Gastrocnemius medialis (tissue), 4 donors: ENCODE measurements at regions not wholly inside any gene's neighbourhood (a gene's known extent, or its start where the extent isn't known, plus 50 kb on each side); places are given as distances from the start of the nearest gene placed in this dataset.
"Not testable (repeated sequence)": the region's sequence is repeated elsewhere in the genome, so short reads cannot be mapped to it uniquely, and the experiment has no call there.

Experiments
- ATAC-seq, 2 donors: fragments of 150-250 bp; one replicate each; pipeline ENCODE4 v1.9.1; 2016
- DNase-seq, 2 donors: peaks; one replicate each; pipeline ENCODE4 v3.0.0-alpha.2; 2019
- H3K27ac ChIP-seq, 4 donors: fragments of 200-600 bp; sonication (generic); 1 replicate in 1 of 4; 2 replicates in 3 of 4; pipeline ENCODE4 v1.5.1; 2016 to 2018; ENCODE audit warnings: mild to moderate bottlenecking in 2 of 4, moderate library complexity in 1 of 4
- H3K27me3 ChIP-seq, 3 donors: fragments of 200-600 bp; sonication (generic) in 2 of 3; 1 replicate in 1 of 3; 2 replicates in 2 of 3; pipeline versions ENCODE4 v1.5.1 to v1.6.0; 2016 to 2019; ENCODE audit warnings: mild to moderate bottlenecking in 1 of 3, moderate library complexity in 1 of 3
- H3K36me3 ChIP-seq, 2 donors: fragments of 200-600 bp; sonication (generic) in 1 of 2; one replicate each; pipeline ENCODE4 v1.5.1; 2017 to 2018
- H3K4me1 ChIP-seq, 2 donors: fragments of 200-600 bp; sonication (generic) in 1 of 2; one replicate each; pipeline ENCODE4 v1.5.1; 2016 to 2017; ENCODE audit warnings: mild to moderate bottlenecking in 2 of 2
- H3K4me3 ChIP-seq, 4 donors: fragments of 200-600 bp; sonication (generic) in 3 of 4; 1 replicate in 1 of 4; 2 replicates in 3 of 4; pipeline ENCODE4 v1.5.1; 2016 to 2019; ENCODE audit warnings: mild to moderate bottlenecking in 2 of 4
- H3K9me3 ChIP-seq, 3 donors: fragments of 200-600 bp; sonication (generic) in 2 of 3; 1 replicate in 1 of 3; 2 replicates in 2 of 3; pipeline ENCODE4 v1.5.1; 2016 to 2019
- POLR2A ChIP-seq, 2 donors: fragments of 450-650 bp; IDR thresholded peaks; one replicate each; pipeline ENCODE4 v1.6.1; 2017; ENCODE audit warnings: antibody characterized with exemption in 2 of 2, mild to moderate bottlenecking in 2 of 2, moderate library complexity in 2 of 2
- in situ Hi-C, 4 donors: fragments of 200-750 bp; cut with MboI; loops; one replicate each; pipeline versions ENCODE4 v1.15.0 to v1.8.0; 2017; ENCODE audit warnings: low sequenced_read_pairs in 4 of 4
- intact Hi-C: fragments of 100-400 bp; cut with DNase I; formaldehyde crosslinking; loops from one replicate; pipeline ENCODE4 v1.15.1; 2023; ENCODE audit warnings: low total_unique reads
- TF ChIP-seq, protein P1 (sequence below), 5 experiments: fragments of 450-650 bp in 3 of 5; fragments of 200-600 bp in 2 of 5; sonication (generic) in 2 of 5; IDR thresholded peaks in 4 of 5; conservative IDR thresholded peaks in 1 of 5; 1 replicate in 4 of 5; 2 replicates in 1 of 5; pipeline ENCODE4 v1.5.1; 2016 to 2019; ENCODE audit warnings: antibody characterized with exemption in 5 of 5, mild to moderate bottlenecking in 3 of 5, moderate library complexity in 3 of 5

DNA sequence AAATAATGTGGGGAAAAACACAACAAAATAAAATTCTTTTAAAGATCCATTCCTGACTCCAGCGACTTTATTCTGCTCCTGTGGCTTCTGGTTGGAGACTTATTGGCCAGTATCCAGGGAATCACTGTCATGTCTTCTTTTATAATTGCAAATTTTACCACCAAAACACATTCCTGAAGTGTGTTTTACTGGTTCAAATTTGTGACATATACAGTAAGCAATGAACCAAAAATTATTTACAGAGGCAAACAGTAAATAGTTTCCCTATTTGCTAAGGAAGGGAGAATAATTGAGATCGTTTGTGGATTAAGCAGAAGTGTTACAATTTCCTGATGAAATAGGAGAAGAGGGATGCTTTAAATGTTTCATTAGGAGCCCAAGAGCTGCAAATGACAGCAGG is 118.7 kb downstream of the ZNF281 start:
- H3K9me3 ChIP-seq: no peaks in the 10 kb centered on the region
- H3K36me3 ChIP-seq: no peaks in the 10 kb centered on the region
- DNase-seq: no peak
- H3K27me3 ChIP-seq: no peaks in the 10 kb centered on the region
- H3K27ac ChIP-seq: no peak overlapping the region
- H3K4me3 ChIP-seq: no peak overlapping the region
- intact Hi-C loops (no loop called here), in situ Hi-C loops (loop anchor here in 3 of 4 donors (25.0 kb wide), 2 partner anchors 196 to 604 kb away; no protein-coding TSS in a partner anchor)
- no peak for ATAC-seq
- TF ChIP-seq POLR2A (IDR thresholded peaks at IDR 0.05): no peak
- TF ChIP-seq, protein P1, sequence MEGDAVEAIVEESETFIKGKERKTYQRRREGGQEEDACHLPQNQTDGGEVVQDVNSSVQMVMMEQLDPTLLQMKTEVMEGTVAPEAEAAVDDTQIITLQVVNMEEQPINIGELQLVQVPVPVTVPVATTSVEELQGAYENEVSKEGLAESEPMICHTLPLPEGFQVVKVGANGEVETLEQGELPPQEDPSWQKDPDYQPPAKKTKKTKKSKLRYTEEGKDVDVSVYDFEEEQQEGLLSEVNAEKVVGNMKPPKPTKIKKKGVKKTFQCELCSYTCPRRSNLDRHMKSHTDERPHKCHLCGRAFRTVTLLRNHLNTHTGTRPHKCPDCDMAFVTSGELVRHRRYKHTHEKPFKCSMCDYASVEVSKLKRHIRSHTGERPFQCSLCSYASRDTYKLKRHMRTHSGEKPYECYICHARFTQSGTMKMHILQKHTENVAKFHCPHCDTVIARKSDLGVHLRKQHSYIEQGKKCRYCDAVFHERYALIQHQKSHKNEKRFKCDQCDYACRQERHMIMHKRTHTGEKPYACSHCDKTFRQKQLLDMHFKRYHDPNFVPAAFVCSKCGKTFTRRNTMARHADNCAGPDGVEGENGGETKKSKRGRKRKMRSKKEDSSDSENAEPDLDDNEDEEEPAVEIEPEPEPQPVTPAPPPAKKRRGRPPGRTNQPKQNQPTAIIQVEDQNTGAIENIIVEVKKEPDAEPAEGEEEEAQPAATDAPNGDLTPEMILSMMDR (IDR thresholded peaks at IDR 0.05 in 4 of 5, conservative IDR thresholded peaks at IDR 0.05 in 1 of 5): no peak
- no peaks in the 10 kb centered on the region for H3K4me1 ChIP-seq

DNA sequence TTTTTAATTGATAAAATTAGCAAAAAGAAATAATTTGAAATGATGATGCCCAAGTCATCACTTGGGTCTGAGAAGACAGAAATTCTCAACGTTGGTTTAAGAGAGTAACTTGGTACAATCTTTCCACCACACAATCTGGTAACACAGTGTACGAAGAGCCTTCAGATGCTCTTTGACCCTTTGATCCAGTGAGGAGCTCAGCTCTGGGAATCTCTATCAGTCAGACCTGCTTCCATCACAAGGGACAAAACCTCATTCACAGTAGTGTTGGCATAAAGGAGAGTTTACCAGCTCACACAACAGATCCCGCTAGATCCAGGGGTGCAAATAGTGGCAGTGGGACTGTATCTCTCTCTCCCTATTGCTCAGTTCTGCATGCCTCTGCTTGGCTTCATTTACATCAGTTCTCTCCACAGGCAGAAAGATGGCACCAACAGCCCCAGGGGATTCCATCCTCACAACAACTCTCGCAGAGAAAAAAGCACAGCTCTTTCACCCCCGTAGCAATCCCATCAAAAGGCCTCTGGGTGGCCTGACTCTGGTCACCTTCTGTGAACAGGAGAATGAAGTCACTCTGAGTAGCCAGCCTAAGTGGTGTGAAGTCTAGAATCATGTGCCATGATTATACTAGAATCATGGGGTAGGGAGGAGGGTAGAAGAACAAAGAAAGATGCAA is 119.7 kb downstream of the ZNF281 start:
- intact Hi-C loops: no loop called here

DNA sequence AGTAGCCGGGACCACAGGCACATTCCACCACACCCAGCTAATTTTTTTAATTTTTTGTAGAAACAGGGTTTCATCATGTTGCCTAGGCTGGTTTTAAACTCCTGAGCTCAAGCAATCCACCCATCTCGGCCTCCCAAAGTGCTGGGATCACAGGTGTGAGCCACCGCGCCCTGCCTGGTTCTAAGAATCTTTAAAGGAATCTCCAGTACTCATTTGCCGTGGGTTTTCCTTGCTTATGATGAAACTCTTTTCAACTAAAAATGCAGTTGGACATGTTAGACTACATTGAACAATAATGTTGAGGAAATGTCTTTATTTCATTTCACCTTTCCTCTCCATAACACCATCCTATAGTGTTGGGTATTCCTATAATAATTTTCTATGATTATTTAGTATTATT is 121.6 kb downstream of the ZNF281 start:
- TF ChIP-seq, protein P1 (IDR thresholded peaks at IDR 0.05 in 4 of 5, conservative IDR thresholded peaks at IDR 0.05 in 1 of 5): no peak
- no peak for TF ChIP-seq POLR2A (IDR thresholded peaks at IDR 0.05)
- DNase-seq: no peak
- no peak for ATAC-seq
- intact Hi-C loops (no loop called here), in situ Hi-C loops (loop anchor here in 3 of 4 donors (10.0 to 25.0 kb wide), 3 partner anchors 197 to 601 kb away; no protein-coding TSS in a partner anchor)
- Histone ChIP-seq H3K4me3 (no peak overlapping the region), H3K4me1 (no peaks in the 10 kb centered on the region), H3K36me3 (no peaks in the 10 kb centered on the region), H3K27ac (no peak overlapping the region), H3K9me3 (no peaks in the 10 kb centered on the region), H3K27me3 (no peaks in the 10 kb centered on the region)

More for the DNA sequence above, 119.7 kb downstream of the ZNF281 start:
- Histone ChIP-seq H3K27ac (no peak overlapping the region), H3K27me3 (no peaks in the 10 kb centered on the region), H3K9me3 (no peaks in the 10 kb centered on the region), H3K4me3 (no peak overlapping the region), H3K36me3 (no peaks in the 10 kb centered on the region), H3K4me1 (no peaks in the 10 kb centered on the region)
- DNase-seq: no peak
- TF ChIP-seq, protein P1 (IDR thresholded peaks at IDR 0.05 in 4 of 5, conservative IDR thresholded peaks at IDR 0.05 in 1 of 5): no peak
- no peak for TF ChIP-seq POLR2A (IDR thresholded peaks at IDR 0.05)
- in situ Hi-C loops: loop anchor here in 3 of 4 donors (25.0 kb wide), 2 partner anchors 197 to 603 kb away; no protein-coding TSS in a partner anchor
- no peak for ATAC-seq

DNA sequence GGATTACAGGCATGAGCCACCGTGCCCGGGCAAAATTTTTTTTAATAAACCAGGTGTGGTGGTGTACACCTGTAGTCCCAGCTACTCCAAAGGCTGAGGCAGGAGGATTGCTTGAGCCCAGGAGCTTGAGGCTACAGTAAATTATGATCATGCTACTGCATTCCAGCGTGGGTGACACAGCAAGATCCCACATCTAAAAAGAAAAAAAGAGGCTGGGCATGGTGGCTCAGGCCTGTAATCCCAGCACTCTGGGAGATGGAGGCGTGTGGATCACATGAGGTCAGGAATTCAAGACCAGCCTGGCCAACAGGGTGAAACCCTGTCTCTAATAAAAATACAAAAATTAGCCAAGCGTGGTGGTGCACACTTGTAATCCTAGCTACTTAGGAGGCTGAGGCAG is 125.6 kb downstream of the ZNF281 start:
- H3K4me1 ChIP-seq, H3K4me3 ChIP-seq, H3K27me3 ChIP-seq, H3K36me3 ChIP-seq, H3K9me3 ChIP-seq, DNase-seq, intact Hi-C loops, ATAC-seq, H3K27ac ChIP-seq: not testable (repeated sequence)
- in situ Hi-C loops: loop anchor here in 3 of 4 donors (10.0 to 25.0 kb wide), 3 partner anchors 201 to 597 kb away; no protein-coding TSS in a partner anchor

DNA sequence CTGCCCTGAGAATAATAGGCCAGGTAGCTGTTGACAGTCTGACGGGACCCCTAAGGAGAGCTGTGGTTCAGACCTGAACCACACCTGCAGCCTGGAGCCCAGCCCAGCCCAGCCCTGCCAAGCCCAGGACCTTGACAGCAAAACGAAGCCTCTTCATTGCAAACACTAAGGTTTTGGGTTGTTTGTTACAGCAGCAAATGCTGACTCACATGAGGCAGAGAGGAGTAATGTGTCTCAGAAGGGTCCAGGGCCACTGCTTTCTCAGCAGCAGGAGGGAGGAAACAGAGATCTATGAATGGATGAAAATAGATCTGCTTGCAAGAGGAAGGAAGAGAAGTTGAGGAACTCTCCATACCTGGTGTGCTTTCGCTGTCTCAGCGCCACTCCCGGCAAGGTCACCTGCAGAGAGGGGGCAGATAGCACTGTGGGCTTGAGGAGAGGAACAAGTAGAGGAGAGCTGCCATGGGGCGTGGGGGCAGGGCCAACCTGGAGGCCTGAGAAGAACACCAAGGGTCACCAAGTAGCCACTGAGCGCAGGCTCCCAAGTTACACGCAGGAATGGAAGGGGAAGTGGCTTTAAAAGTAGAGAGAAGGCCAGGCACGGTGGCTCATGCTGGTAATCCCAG is 127.2 kb downstream of the ZNF281 start:
- intact Hi-C loops (no loop called here), in situ Hi-C loops (loop anchor here in 3 of 4 donors (10.0 to 25.0 kb wide), 3 partner anchors 202 to 595 kb away; no protein-coding TSS in a partner anchor)
- Histone ChIP-seq H3K27me3 (no peaks in the 10 kb centered on the region), H3K36me3 (no peaks in the 10 kb centered on the region), H3K27ac (no peak overlapping the region), H3K9me3 (no peaks in the 10 kb centered on the region), H3K4me3 (no peak overlapping the region), H3K4me1 (no peaks in the 10 kb centered on the region)
- DNase-seq: no peak
- ATAC-seq: no peak
- TF ChIP-seq, protein P1 (IDR thresholded peaks at IDR 0.05 in 4 of 5, conservative IDR thresholded peaks at IDR 0.05 in 1 of 5): no peak
- no peak for TF ChIP-seq POLR2A (IDR thresholded peaks at IDR 0.05)
